SJSA1 (cell line): ENCODE measurements at regions not wholly inside any gene's neighbourhood (a gene's known extent, or its start where the extent isn't known, plus 50 kb on each side); places are given as distances from the start of the nearest gene placed in this dataset.

ENCODE experiments used
- DNase-seq, 2 experiments: peaks; one replicate each; pipeline ENCODE4 v3.0.0-alpha.2; 2015 to 2020; ENCODE audit warnings: low spot score in 2 of 2, low read depth in 1 of 2
- H3K27ac ChIP-seq: fragments of 250-450 bp; sonication (Bioruptor Pico); 2 replicates; pipeline ENCODE4 v1.5.1; 2020; ENCODE audit warnings: mild to moderate bottlenecking, moderate library complexity
- H3K27me3 ChIP-seq: fragments of 250-450 bp; sonication (Bioruptor Pico); replicated peaks from 2 replicates; pipeline ENCODE4 v1.5.1; 2020; ENCODE audit warnings: mild to moderate bottlenecking, moderate library complexity
- H3K36me3 ChIP-seq: fragments of 250-450 bp; sonication (Bioruptor Pico); 2 replicates; pipeline ENCODE4 v1.5.1; 2020; ENCODE audit warnings: mild to moderate bottlenecking
- H3K4me1 ChIP-seq: fragments of 250-450 bp; sonication (Bioruptor Pico); replicated peaks from 2 replicates; pipeline ENCODE4 v1.6.1; 2021; ENCODE audit warnings: mild to moderate bottlenecking
- H3K4me3 ChIP-seq: fragments of 250-450 bp; sonication (Bioruptor Pico); 2 replicates; pipeline ENCODE4 v1.5.1; 2020; ENCODE audit warnings: mild to moderate bottlenecking
- H3K9me3 ChIP-seq: fragments of 250-450 bp; sonication (Bioruptor Pico); replicated peaks from 2 replicates; pipeline ENCODE4 v1.5.1; 2020; ENCODE audit warnings: mild to moderate bottlenecking

DNA sequence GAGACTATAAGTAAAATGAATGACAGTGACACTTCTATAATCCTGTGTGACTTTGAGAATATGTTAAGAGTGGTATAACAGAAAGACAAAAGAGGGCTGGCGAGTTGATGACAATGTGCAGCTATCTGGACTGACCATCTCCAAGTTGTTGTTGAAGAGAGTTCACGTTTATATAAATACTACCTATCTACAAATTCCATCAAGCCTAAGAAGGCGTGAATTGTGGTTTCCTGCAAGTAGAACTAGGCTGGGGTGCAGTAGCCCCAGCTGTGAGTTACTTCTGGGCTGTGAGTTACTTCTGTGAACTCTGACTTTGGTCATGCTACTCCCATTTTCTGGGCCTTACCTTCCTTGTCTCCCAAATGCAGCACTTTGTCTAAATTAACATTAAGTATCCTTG, 561.0 kb downstream of the TBC1D4 start:
- DNase-seq = no peak
- Histone ChIP-seq H3K36me3 (no peaks in the 10 kb centered on the region), H3K4me1 (no peaks in the 10 kb centered on the region), H3K27ac (no peak overlapping the region), H3K9me3 (no peaks in the 10 kb centered on the region), H3K4me3 (no peak overlapping the region), H3K27me3 (no peaks in the 10 kb centered on the region)

DNA sequence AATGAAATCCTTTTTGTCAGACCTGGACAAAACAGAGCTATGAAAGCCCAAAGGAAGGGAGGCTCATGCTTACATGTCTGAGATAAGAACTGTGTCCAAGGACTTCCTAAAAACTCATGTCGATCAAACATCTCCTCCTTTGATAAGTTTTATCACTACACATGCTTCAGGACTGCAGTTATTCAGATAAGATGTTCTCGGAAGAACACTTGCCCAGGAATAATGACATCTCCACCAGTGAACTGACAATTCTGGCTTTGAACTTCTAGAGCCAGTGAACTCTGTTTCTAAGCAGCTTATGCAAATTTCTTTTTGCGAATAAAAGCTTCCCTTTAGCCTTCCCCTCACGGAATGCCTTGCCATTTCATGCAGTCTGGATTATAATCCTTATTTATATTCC, 561.6 kb downstream of the TBC1D4 start:
- Histone ChIP-seq H3K9me3 (no peaks in the 10 kb centered on the region), H3K4me1 (no peaks in the 10 kb centered on the region), H3K4me3 (no peak overlapping the region), H3K27ac (no peak overlapping the region), H3K27me3 (no peaks in the 10 kb centered on the region), H3K36me3 (no peaks in the 10 kb centered on the region)
- DNase-seq = no peak

DNA sequence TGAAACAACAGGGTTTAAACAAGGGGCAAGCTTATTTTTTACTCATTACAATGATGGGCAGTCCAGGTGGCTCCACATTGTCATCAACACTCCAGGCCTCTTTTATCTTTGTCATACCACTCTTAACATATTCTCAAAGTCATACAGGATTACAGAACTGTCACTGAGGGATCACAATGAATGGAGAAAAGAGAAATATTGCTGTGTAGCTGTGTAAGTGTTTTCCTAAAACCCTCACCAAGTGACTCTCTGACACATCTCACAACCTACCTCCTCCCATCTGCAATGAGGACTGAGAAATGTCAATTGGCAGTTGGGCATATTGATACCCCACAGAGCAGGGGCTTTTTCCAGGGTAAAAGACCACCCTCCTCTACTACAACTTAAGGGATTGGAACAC, 562.1 kb downstream of the TBC1D4 start:
- Histone ChIP-seq H3K27ac (no peak overlapping the region), H3K4me1 (no peaks in the 10 kb centered on the region), H3K36me3 (no peaks in the 10 kb centered on the region), H3K27me3 (no peaks in the 10 kb centered on the region), H3K9me3 (no peaks in the 10 kb centered on the region), H3K4me3 (no peak overlapping the region)
- no peak for DNase-seq

DNA sequence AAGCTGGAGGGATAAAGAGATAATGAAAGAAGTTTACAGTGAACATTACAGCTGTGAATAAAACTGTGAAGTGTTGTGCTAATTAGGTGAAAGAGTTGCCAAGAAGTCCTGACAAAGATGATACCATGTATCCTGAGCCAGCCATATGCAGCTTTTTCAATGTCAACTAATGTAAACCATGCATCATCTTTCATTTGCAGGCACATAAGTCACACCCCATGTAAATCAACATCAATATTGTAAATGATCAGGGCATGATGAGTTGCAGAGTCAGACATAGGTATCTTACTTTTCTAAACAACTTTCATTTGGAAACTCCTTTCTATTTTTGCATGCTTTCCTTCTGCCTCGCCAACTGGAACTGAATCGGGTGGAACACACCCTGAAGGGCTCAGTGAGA, 569.1 kb downstream of the TBC1D4 start:
- Histone ChIP-seq H3K9me3 (no peaks in the 10 kb centered on the region), H3K4me1 (no peaks in the 10 kb centered on the region), H3K4me3 (no peak overlapping the region), H3K36me3 (no peaks in the 10 kb centered on the region), H3K27me3 (no peaks in the 10 kb centered on the region), H3K27ac (no peak overlapping the region)
- no peak for DNase-seq

DNA sequence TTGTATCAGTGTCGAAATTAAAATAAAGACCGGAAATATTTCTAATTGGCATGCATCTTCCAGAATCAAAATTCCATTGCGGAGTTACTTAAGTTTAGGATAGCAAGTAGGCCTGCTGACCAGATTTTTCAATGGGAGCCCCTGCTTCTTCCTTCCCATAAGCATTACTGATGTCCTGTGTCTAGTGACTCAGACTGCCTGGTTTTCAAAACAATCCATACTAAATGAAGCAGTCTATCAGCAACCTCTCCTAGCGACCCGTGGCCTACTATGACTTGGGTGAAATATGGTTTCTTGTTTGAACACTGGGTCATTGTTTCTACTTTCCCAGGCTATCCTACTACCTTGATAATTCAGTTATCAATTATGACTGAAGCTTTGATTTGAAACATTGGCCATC, 571.6 kb downstream of the TBC1D4 start:
- Histone ChIP-seq H3K36me3 (no peaks in the 10 kb centered on the region), H3K27me3 (no peaks in the 10 kb centered on the region), H3K27ac (no peak overlapping the region), H3K4me3 (no peak overlapping the region), H3K9me3 (no peaks in the 10 kb centered on the region), H3K4me1 (no peaks in the 10 kb centered on the region)
- DNase-seq = no peak

DNA sequence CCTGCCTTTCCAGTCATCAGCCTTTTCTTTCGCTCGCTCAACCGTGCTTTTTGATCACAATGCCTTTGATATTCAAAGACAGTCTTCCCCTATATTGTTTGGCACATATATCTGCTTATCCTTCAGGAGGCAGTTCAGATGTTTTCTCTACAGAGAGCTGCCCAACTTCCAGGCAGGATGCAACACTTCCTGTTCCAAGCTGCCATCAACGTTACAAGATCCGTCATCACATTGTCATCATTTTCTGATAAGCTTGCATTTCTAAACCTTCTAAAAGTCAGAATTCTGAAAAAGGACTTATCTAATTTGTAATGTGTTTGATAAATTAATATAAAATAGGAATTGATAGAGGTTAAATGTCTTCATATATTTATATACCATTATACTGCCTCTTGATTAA, 574.2 kb downstream of the TBC1D4 start:
- Histone ChIP-seq H3K9me3 (no peaks in the 10 kb centered on the region), H3K4me3 (no peak overlapping the region), H3K4me1 (no peaks in the 10 kb centered on the region), H3K27me3 (no peaks in the 10 kb centered on the region), H3K36me3 (no peaks in the 10 kb centered on the region), H3K27ac (no peak overlapping the region)
- DNase-seq = no peak

DNA sequence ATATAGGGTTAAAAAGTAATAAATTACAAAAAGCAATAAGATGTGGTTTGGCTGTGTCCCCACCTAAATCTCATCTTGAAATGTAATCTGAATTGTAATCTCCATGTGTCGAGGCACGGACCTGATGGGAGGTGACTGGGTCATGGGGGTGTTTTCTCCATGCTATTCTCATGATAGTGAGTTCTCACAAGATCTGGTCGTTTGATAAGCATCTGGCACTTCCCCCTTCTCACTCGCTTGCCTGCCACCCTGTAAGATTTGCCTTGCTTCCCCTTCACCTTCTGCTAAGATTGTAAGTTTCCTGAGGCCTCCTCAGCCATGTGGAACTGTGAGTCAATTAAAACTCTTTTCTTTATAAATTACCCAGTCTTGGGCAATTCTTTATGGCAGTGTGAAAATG, 577.4 kb downstream of the TBC1D4 start:
- Histone ChIP-seq H3K36me3 (no peaks in the 10 kb centered on the region), H3K27me3 (no peaks in the 10 kb centered on the region), H3K4me1 (no peaks in the 10 kb centered on the region), H3K27ac (no peak overlapping the region), H3K9me3 (no peaks in the 10 kb centered on the region), H3K4me3 (no peak overlapping the region)
- no peak for DNase-seq

DNA sequence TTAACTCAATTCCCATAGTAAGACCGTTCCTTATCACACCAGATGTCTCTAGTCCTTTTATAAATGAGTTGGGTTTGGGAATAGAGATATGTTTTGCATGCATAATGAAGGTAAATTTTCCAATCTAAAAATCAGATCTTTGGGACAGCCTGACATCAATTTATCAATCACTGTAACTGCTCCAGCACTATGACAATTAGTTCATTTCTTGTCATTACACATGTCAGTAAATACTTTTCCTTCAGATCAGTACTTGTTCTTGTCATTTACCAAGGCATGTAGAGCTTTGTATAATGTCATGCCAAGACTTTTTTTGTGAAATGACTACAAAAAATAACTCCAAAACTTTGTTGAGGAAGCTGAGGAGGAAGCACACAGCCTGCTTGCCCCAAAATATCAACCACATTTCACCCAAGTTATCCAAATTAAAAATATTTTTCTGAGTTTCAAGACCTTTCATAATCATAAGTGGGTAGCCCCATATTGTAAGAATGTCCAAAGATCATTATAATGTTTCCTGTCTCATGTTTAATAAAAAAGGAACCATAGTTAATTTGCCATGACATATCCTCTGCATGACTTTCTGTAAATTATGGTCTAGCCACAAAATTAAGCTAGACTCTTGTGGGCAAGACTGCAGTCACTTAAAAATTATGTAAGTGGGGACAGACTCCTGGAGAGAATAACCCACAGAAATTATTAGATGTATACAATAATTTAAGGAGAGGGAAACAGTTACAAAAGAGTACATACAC, 586.8 kb downstream of the TBC1D4 start:
- DNase-seq = no peak
- Histone ChIP-seq H3K4me1 (no peaks in the 10 kb centered on the region), H3K4me3 (no peak overlapping the region), H3K27me3 (no peaks in the 10 kb centered on the region), H3K9me3 (no peaks in the 10 kb centered on the region), H3K36me3 (no peaks in the 10 kb centered on the region), H3K27ac (no peak overlapping the region)

DNA sequence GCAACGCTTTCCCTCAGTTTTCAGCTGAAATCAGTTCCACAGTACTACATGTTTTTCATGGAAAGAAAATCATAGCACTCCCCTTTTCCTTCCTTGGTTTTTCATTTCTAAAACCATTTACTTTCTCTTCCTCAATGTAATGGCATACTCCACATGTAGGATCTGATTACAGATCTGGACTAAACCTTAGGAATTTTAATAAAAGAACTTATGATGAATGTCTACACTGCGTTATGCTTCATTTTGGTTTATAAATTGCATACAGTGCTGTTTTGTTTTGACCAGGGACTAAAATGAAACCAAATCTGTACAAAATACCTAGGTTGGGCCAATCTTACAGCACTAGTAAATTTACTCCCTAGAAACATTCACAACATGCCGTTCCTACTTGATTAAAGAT, 589.9 kb downstream of the TBC1D4 start:
- no peak overlapping the region for H3K4me3 ChIP-seq

DNA sequence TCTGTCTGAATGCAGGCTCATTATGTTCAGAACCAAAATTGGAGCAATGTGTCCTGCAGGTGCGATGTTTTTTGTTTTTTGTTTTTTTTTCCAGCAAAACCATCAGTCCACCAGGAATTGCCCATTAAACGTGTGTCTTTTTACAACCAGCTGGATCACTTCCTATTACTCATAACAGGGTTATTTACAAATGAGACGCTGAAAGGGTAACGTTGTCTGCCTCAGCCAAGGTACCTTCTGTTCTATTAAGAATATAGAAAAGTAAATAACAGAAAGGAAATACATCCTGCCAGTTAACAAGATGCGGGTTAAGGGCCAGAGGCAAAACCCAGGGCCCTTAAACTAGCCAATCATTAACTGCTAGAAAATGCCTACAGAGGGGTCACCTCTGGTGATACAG, 590.4 kb downstream of the TBC1D4 start:
- Histone ChIP-seq H3K4me1 (no peaks in the 10 kb centered on the region), H3K9me3 (no peaks in the 10 kb centered on the region), H3K27me3 (no peaks in the 10 kb centered on the region), H3K4me3 (no peak overlapping the region), H3K27ac (no peak overlapping the region), H3K36me3 (no peaks in the 10 kb centered on the region)
- DNase-seq = no peak

More for the DNA sequence above, 589.9 kb downstream of the TBC1D4 start:
- no peak for DNase-seq
- H3K4me1 ChIP-seq = no peaks in the 10 kb centered on the region
- no peak overlapping the region for H3K27ac ChIP-seq
- H3K27me3 ChIP-seq = no peaks in the 10 kb centered on the region
- H3K36me3 ChIP-seq = no peaks in the 10 kb centered on the region
- H3K9me3 ChIP-seq = no peaks in the 10 kb centered on the region

DNA sequence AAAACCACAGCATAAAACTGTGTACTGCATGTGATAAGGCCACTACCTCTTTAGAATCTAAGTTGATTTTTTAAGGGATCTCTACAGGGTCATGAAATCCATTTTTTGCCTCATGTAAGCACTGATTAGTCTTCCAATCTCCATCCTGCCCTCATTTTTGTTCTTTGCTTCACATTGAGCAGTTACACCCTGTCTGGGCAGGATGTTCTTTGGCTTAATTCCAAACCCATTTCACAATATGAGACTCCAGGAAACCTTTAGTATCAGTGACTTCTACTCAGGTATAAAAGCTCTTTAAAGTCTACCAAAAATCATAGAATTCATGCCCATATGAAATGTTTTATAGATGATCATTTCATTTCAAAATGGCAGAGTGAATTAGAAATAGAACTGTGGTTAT, 592.6 kb downstream of the TBC1D4 start:
- Histone ChIP-seq H3K9me3 (no peaks in the 10 kb centered on the region), H3K27me3 (no peaks in the 10 kb centered on the region), H3K36me3 (no peaks in the 10 kb centered on the region), H3K27ac (no peak overlapping the region), H3K4me1 (no peaks in the 10 kb centered on the region), H3K4me3 (no peak overlapping the region)
- no peak for DNase-seq

DNA sequence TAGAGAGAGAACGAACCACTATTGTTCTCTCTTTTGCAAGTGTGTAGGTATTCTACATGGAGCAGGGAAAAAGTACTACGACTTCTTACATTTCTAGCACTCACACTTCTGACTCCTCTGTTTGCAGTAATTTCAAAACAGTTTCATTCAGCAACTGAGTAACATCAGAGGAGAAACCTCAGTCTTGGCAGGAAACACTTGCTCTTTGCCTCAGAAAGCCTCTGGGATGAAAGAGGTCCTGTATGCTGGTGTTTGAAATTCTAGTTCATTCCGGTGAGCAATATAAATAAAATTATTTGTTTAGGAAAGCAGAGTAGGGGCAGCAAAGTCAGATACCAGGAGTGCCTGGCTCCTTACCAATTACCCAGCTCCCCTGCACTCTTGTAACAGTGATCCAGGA, 595.5 kb downstream of the TBC1D4 start:
- Histone ChIP-seq H3K4me1 (no peaks in the 10 kb centered on the region), H3K36me3 (no peaks in the 10 kb centered on the region), H3K27me3 (no peaks in the 10 kb centered on the region), H3K4me3 (no peak overlapping the region), H3K9me3 (no peaks in the 10 kb centered on the region), H3K27ac (no peak overlapping the region)
- no peak for DNase-seq

DNA sequence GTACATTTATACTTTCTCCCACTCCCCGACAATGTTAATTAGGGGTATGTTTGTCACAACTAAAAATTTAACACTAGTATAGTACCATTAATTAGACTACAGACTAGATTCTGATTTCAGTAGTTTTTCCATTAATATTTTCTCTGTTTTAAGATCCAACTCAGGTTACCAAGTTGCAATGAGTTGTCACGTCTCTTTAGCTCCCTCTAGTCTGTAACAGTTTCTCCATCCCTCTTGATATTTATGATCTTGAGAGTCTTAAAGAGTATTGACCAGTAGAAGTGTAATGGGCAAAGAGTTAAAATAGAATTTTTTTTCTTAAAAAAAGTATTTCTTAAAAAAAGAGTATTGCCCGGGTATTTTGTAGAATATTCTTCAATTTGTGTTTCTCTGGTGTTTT, 598.1 kb downstream of the TBC1D4 start:
- DNase-seq = no peak

DNA sequence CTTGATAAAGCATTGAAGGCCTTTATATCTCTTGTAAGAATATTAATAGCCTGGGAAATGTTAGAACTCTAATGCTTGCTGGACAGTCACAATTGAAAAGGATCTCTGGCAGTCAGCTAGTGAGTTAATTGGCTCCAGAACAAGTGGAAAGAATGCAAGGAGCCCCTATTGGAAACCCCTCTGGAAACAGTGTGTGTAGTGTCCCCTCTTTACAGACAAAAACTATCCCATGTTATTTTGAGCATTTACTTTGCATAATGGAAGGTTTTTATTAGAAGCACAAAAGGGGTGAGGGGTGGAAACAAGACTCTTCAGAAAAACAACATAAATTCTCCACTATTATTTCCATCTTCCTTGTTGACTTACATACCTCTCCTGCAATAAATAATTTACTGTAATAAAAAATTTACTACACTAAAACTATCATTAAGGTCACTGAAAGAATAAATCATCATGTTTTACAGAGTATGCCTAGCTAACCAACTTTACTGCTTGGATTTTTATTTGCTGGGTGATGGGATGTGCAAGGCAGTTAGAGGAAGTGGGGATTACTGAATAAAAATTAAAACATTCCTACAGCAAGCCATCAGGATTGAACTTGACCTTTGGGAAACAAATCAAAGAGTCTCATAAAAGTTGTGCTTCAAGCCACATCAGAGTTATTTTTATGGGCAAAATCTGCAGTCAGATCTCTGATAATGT, 610.4 kb downstream of the TBC1D4 start:
- Histone ChIP-seq H3K9me3 (no peaks in the 10 kb centered on the region), H3K36me3 (no peaks in the 10 kb centered on the region), H3K27ac (no peak overlapping the region), H3K4me1 (no peaks in the 10 kb centered on the region), H3K27me3 (no peaks in the 10 kb centered on the region), H3K4me3 (no peak overlapping the region)
- DNase-seq = no peak

More for the DNA sequence above, 598.1 kb downstream of the TBC1D4 start:
- Histone ChIP-seq H3K27me3 (no peaks in the 10 kb centered on the region), H3K36me3 (no peaks in the 10 kb centered on the region), H3K4me1 (no peaks in the 10 kb centered on the region), H3K4me3 (no peak overlapping the region), H3K27ac (no peak overlapping the region), H3K9me3 (no peaks in the 10 kb centered on the region)
